ENCODE measurements at regions not wholly inside any gene's neighbourhood (a gene's known extent, or its start where the extent isn't known, plus 50 kb on each side); places are given as distances from the start of the nearest gene placed in this dataset.

- H3K4me2 ChIP-seq (ENCODE audit: low read length): no peak overlapping the region
- no peak overlapping the region for H3K4me3 ChIP-seq (ENCODE audit: low read length)
- no peaks in the 10 kb centered on the region for H3K9me2 ChIP-seq (replicated peaks; ENCODE audit: control insufficient read depth, low read length)
- no peaks in the 10 kb centered on the region for H3K36me3 ChIP-seq (ENCODE audit: control insufficient read depth, low read length)
- peaks cover 6% of the 10 kb centered on the region; the same call in 1 of the 2 replicates for H3K9me3 ChIP-seq (ENCODE audit: control insufficient read depth, insufficient read depth, low read length)
- no peak for TF ChIP-seq CTCF (IDR thresholded peaks at IDR 0.05; ENCODE audit: low read depth, low read length, poor library complexity, severe bottlenecking)
- TF ChIP-seq EZH2phosphoT487 (IDR thresholded peaks at IDR 0.05; ENCODE audit: borderline replicate concordance, low read length): no peak
- H3K4me1 ChIP-seq (ENCODE audit: control insufficient read depth, low read length): no peaks in the 10 kb centered on the region
- H4K20me1 ChIP-seq (ENCODE audit: control insufficient read depth, insufficient read depth, low read depth, low read length): no peaks in the 10 kb centered on the region
- no peaks in the 10 kb centered on the region for H3K27me3 ChIP-seq (ENCODE audit: control insufficient read depth, low read length)
- H3K27ac ChIP-seq (ENCODE audit: low read depth, low read length): no peak overlapping the region
- H3F3A ChIP-seq (ENCODE audit: control insufficient read depth, insufficient read depth): no peaks in the 10 kb centered on the region
- H3K79me2 ChIP-seq (ENCODE audit: control insufficient read depth, low read length): no peaks in the 10 kb centered on the region
Observed at GRCh38 chr13:53198736-53199135, 170.1 kb downstream of the OLFM4 start.

- Histone ChIP-seq H3K27me3 (ENCODE audit: control insufficient read depth, low read length) (no peaks in the 10 kb centered on the region), H4K20me1 (ENCODE audit: control insufficient read depth, insufficient read depth, low read depth, low read length) (no peaks in the 10 kb centered on the region), H3K9me2 (replicated peaks; ENCODE audit: control insufficient read depth, low read length) (no peaks in the 10 kb centered on the region), H3K4me1 (ENCODE audit: control insufficient read depth, low read length) (no peaks in the 10 kb centered on the region), H3K27ac (ENCODE audit: low read depth, low read length) (no peak overlapping the region), H3K9me3 (ENCODE audit: control insufficient read depth, insufficient read depth, low read length) (peaks cover 6% of the 10 kb centered on the region; the same call in 1 of the 2 replicates), H3K4me3 (ENCODE audit: low read length) (no peak overlapping the region), H3K36me3 (ENCODE audit: control insufficient read depth, low read length) (no peaks in the 10 kb centered on the region), H3F3A (ENCODE audit: control insufficient read depth, insufficient read depth) (no peaks in the 10 kb centered on the region), H3K79me2 (ENCODE audit: control insufficient read depth, low read length) (no peaks in the 10 kb centered on the region), H3K4me2 (ENCODE audit: low read length) (no peak overlapping the region)
- TF ChIP-seq CTCF (IDR thresholded peaks at IDR 0.05; ENCODE audit: low read depth, low read length, poor library complexity, severe bottlenecking): no peak
Observed at GRCh38 chr13:53200075-53200474, 171.5 kb downstream of the OLFM4 start.

GRCh38 chr13:53200498-53201453 is 172.2 kb downstream of the OLFM4 start:
- H4K20me1 ChIP-seq (ENCODE audit: control insufficient read depth, insufficient read depth, low read depth, low read length): no peaks in the 10 kb centered on the region
- TF ChIP-seq EZH2phosphoT487 (IDR thresholded peaks at IDR 0.05; ENCODE audit: borderline replicate concordance, low read length) (no peak), CTCF (IDR thresholded peaks at IDR 0.05; ENCODE audit: low read depth, low read length, poor library complexity, severe bottlenecking) (no peak)
- no peak overlapping the region for H3K4me3 ChIP-seq (ENCODE audit: low read length)
- H3K27ac ChIP-seq (ENCODE audit: low read depth, low read length): no peak overlapping the region
- no peaks in the 10 kb centered on the region for H3K4me1 ChIP-seq (ENCODE audit: control insufficient read depth, low read length)
- H3F3A ChIP-seq (ENCODE audit: control insufficient read depth, insufficient read depth): no peaks in the 10 kb centered on the region
- H3K27me3 ChIP-seq (ENCODE audit: control insufficient read depth, low read length): no peaks in the 10 kb centered on the region
- H3K79me2 ChIP-seq (ENCODE audit: control insufficient read depth, low read length): no peaks in the 10 kb centered on the region
- H3K9me3 ChIP-seq (ENCODE audit: control insufficient read depth, insufficient read depth, low read length): peaks cover 6% of the 10 kb centered on the region; the same call in 1 of the 2 replicates
- H3K9me2 ChIP-seq (replicated peaks; ENCODE audit: control insufficient read depth, low read length): no peaks in the 10 kb centered on the region
- H3K4me2 ChIP-seq (ENCODE audit: low read length): no peak overlapping the region
- no peaks in the 10 kb centered on the region for H3K36me3 ChIP-seq (ENCODE audit: control insufficient read depth, low read length)
